MCF 10A (cell line): ENCODE measurements at regions not wholly inside any gene's neighbourhood (a gene's known extent, or its start where the extent isn't known, plus 50 kb on each side); places are given as distances from the start of the nearest gene placed in this dataset.

Source experiments
- BruUV-seq: library from RNA; stranded (reverse); fragments of 400-500 nt; replicated peaks from 2 replicates; lab custom pipeline; 2021; lab: Mats Ljungman, UMichigan
- CTCF ChIA-PET: fragments of 300-600 bp; sonication (Branson Sonifier 250); formaldehyde crosslinking; extraction: SDS; loops from one replicate; lab custom pipeline; 2021; ENCODE audit warnings: antibody characterized with exemption, inconsistent platforms; lab: Yijun Ruan, JAX
- POLR2A ChIA-PET: fragments of 300-600, 350-650 bp; sonication (Branson Sonifier 250); formaldehyde crosslinking; extraction: SDS; loops from one replicate; lab custom pipeline; 2020; ENCODE audit warnings: antibody characterized with exemption, inconsistent platforms; lab: Yijun Ruan, JAX
- DNase-seq: peaks from one replicate; pipeline ENCODE4 v3.0.0-alpha.2; 2018; ENCODE audit not compliant: unreplicated experiment
- H3K27ac Mint-ChIP-seq: one replicate; pipeline ENCODE4 v1.8.0; 2022; ENCODE audit warnings: mild to moderate bottlenecking, low read depth, mixed read lengths; ENCODE audit not compliant: unreplicated experiment
- H3K27me3 Mint-ChIP-seq: one replicate; pipeline ENCODE4 v1.8.0; 2022; ENCODE audit warnings: mixed read lengths; ENCODE audit not compliant: insufficient read depth, unreplicated experiment
- H3K36me3 Mint-ChIP-seq: one replicate; pipeline ENCODE4 v1.8.0; 2022; ENCODE audit warnings: mild to moderate bottlenecking, moderate library complexity, mixed read lengths; ENCODE audit not compliant: insufficient read depth, unreplicated experiment
- H3K4me1 Mint-ChIP-seq: one replicate; pipeline ENCODE4 v1.8.0; 2022; ENCODE audit warnings: mixed read lengths; ENCODE audit not compliant: insufficient read depth, unreplicated experiment
- H3K4me3 Mint-ChIP-seq: one replicate; pipeline ENCODE4 v1.8.0; 2022; ENCODE audit warnings: mild to moderate bottlenecking, moderate library complexity, mixed read lengths; ENCODE audit not compliant: unreplicated experiment
- H3K9me3 Mint-ChIP-seq: one replicate; pipeline ENCODE4 v1.8.0; 2022; ENCODE audit warnings: mixed read lengths; ENCODE audit not compliant: unreplicated experiment
- CTCF ChIP-seq: fragments of 200-600 bp; IDR thresholded peaks from one replicate; pipeline ENCODE4 v1.8.0; 2022; ENCODE audit warnings: antibody characterized with exemption, mild to moderate bottlenecking; ENCODE audit not compliant: unreplicated experiment
- intact Hi-C: fragments of 100-400 bp; cut with micrococcal nuclease; formaldehyde crosslinking; loops from 2 replicates; pipeline ENCODE4 v1.14.1; 2022

DNA sequence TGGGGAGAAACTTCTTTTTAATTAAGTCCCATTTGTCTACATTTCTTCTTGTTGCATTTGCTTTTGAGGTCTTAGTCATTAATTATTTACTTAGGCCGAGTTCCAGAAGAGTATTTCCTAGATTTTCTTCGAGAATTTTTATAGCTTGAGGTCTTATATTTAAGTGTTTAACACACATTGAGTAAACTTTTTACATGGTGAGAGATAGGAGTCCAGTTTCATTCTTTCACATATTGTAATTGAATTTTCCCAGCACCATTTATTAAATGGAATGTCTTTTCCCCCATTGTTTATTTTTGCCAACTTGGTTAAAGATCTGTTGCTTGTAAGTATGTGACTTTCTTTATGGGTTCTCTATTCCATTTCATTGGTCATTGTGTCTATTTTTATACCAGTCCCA, 1344.0 kb upstream of the RAG2 start:
- no TSS peak for BruUV-seq
- Mint-ChIP-seq H3K9me3 (no peaks in the 10 kb centered on the region), H3K4me3 (no peak overlapping the region), H3K36me3 (no peaks in the 10 kb centered on the region), H3K27ac (no peak overlapping the region), H3K4me1 (no peaks in the 10 kb centered on the region), H3K27me3 (no peaks in the 10 kb centered on the region)
- CTCF ChIA-PET: interaction anchor here (0.7 kb wide), 1 partner anchor 299 kb away, joined by 5 read pairs; no protein-coding TSS in a partner anchor
- POLR2A ChIA-PET: no interaction called here
- intact Hi-C loops: no loop called here
- DNase-seq: peak; percentile 8
- TF ChIP-seq CTCF: no peak

- ChIA-PET POLR2A (no interaction called here), CTCF (interaction anchor here (0.6 kb wide), 1 partner anchor 493 kb away, joined by 3 read pairs; no protein-coding TSS in a partner anchor)
- no peak for TF ChIP-seq CTCF
- Mint-ChIP-seq H3K27me3 (no peaks in the 10 kb centered on the region), H3K27ac (no peak overlapping the region), H3K9me3 (no peaks in the 10 kb centered on the region), H3K4me3 (no peak overlapping the region), H3K4me1 (no peaks in the 10 kb centered on the region), H3K36me3 (no peaks in the 10 kb centered on the region)
- BruUV-seq: no TSS peak
- DNase-seq: no peak
- intact Hi-C loops: no loop called here
Measured at GRCh38 chr11:37929100-37929653, 1331.1 kb upstream of the RAG2 start.

GRCh38 chr11:37926772-37927171, 1328.7 kb upstream of the RAG2 start:
- Mint-ChIP-seq H3K9me3 (no peaks in the 10 kb centered on the region), H3K27ac (no peak overlapping the region), H3K4me3 (no peak overlapping the region), H3K36me3 (no peaks in the 10 kb centered on the region), H3K4me1 (no peaks in the 10 kb centered on the region), H3K27me3 (no peaks in the 10 kb centered on the region)
- ChIA-PET CTCF (interaction anchor here (0.9 to 2.0 kb wide), 2 partner anchors 12 to 19 kb away, joined by 3 to 8 read pairs; no protein-coding TSS in a partner anchor), POLR2A (interaction anchor here (1.0 kb wide), 1 partner anchor 19 kb away, joined by 3 read pairs; no protein-coding TSS in a partner anchor)
- intact Hi-C loops: no loop called here
- no peak for TF ChIP-seq CTCF
- no TSS peak for BruUV-seq
- no peak for DNase-seq

DNA sequence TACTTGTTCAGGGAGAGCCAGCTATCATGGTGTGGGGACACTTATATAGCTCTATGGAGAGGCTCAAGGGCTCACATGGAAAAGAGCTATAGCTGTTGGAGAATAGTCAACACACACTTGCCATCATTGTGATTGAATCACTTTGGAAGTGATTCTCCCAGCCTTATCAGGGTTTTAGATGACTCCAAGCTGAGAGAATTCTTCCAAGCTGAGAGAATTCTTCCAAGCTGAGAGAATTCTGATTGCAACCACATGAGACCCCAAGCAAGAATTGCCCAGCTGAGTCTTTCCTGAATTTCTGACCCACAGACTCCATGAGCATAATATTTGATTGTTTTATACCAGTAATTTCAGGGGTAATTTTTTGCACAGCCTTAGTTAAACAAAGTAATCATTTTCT, 1318.3 kb upstream of the RAG2 start:
- POLR2A ChIA-PET: no interaction called here
- no TSS peak for BruUV-seq
- H3K9me3 Mint-ChIP-seq: no peaks in the 10 kb centered on the region
- H3K27me3 Mint-ChIP-seq: no peaks in the 10 kb centered on the region
- intact Hi-C loops: no loop called here
- H3K27ac Mint-ChIP-seq: no peak overlapping the region
- TF ChIP-seq CTCF: no peak
- H3K4me3 Mint-ChIP-seq: no peak overlapping the region
- no peaks in the 10 kb centered on the region for H3K36me3 Mint-ChIP-seq
- CTCF ChIA-PET: interaction anchor here (1.5 to 1.6 kb wide), 2 partner anchors 10 to 30 kb away, joined by 3 to 7 read pairs; no protein-coding TSS in a partner anchor
- H3K4me1 Mint-ChIP-seq: no peaks in the 10 kb centered on the region
- no peak for DNase-seq
